ENCODE measurements at regions not wholly inside any gene's neighbourhood (a gene's known extent, or its start where the extent isn't known, plus 50 kb on each side); places are given as distances from the start of the nearest gene placed in this dataset.

- no peak for TF ChIP-seq PAWR (CRISPR knock-in tag; IDR thresholded peaks at IDR 0.05; ENCODE audit: borderline replicate concordance)
- no peak for TF ChIP-seq CAMTA2 (CRISPR knock-in tag; IDR thresholded peaks at IDR 0.05; ENCODE audit: borderline replicate concordance)
- TF ChIP-seq HDAC1 (CRISPR knock-in tag; IDR thresholded peaks at IDR 0.05): peak; percentile 76
- no peak for TF ChIP-seq CHD4 (IDR thresholded peaks at IDR 0.05; ENCODE audit: borderline replicate concordance, low read length)
- no peak for TF ChIP-seq ZBTB7B (CRISPR knock-in tag; IDR thresholded peaks at IDR 0.05)
- no peak for TF ChIP-seq NR2F2 (IDR thresholded peaks at IDR 0.05; ENCODE audit: borderline replicate concordance, low read depth)
- peak; percentile 96 for TF ChIP-seq HMG20B (CRISPR knock-in tag; conservative IDR thresholded peaks at IDR 0.05)
- TF ChIP-seq RFX5 (IDR thresholded peaks at IDR 0.05; ENCODE audit: low read depth, low read length): no peak
- TF ChIP-seq GMEB2 (CRISPR knock-in tag; IDR thresholded peaks at IDR 0.05; ENCODE audit: low read depth): no peak
- no peak for TF ChIP-seq ZNF354B (CRISPR knock-in tag; IDR thresholded peaks at IDR 0.05)
- no peak for TF ChIP-seq SRF (IDR thresholded peaks at IDR 0.05; ENCODE audit: low read depth, low read length)
- no peak for TF ChIP-seq ZNF547 (CRISPR knock-in tag; IDR thresholded peaks at IDR 0.05)
- TF ChIP-seq ZNF441 (CRISPR knock-in tag; IDR thresholded peaks at IDR 0.05; ENCODE audit: borderline replicate concordance): no peak
- TF ChIP-seq GRHL1 (CRISPR knock-in tag; conservative IDR thresholded peaks at IDR 0.05): no peak
- TF ChIP-seq ATF7 (IDR thresholded peaks at IDR 0.05): no peak
- TF ChIP-seq ATF7 (CRISPR knock-in tag; IDR thresholded peaks at IDR 0.05): no peak
- peak; percentile 39; the same call in 1 of the 2 replicates for TF ChIP-seq NCOA2 (CRISPR knock-in tag; IDR thresholded peaks at IDR 0.05)
- no peak for TF ChIP-seq ZNF597 (CRISPR knock-in tag; IDR thresholded peaks at IDR 0.05)
- TF ChIP-seq HOXA5 (CRISPR knock-in tag; IDR thresholded peaks at IDR 0.05): no peak
- TF ChIP-seq, protein P1, sequence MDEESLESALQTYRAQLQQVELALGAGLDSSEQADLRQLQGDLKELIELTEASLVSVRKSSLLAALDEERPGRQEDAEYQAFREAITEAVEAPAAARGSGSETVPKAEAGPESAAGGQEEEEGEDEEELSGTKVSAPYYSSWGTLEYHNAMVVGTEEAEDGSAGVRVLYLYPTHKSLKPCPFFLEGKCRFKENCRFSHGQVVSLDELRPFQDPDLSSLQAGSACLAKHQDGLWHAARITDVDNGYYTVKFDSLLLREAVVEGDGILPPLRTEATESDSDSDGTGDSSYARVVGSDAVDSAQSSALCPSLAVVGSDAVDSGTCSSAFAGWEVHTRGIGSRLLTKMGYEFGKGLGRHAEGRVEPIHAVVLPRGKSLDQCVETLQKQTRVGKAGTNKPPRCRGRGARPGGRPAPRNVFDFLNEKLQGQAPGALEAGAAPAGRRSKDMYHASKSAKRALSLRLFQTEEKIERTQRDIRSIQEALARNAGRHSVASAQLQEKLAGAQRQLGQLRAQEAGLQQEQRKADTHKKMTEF (CRISPR knock-in tag; IDR thresholded peaks at IDR 0.05): no peak; the same call in 1 of the 2 replicates
- no peak for TF ChIP-seq HNRNPH1 (optimal IDR thresholded peaks at IDR 0.05; ENCODE audit: low read depth, low read length)
- TF ChIP-seq SNAPC2 (CRISPR knock-in tag; IDR thresholded peaks at IDR 0.05): no peak
- TF ChIP-seq AGO1 (IDR thresholded peaks at IDR 0.05; ENCODE audit: low read depth, low read length, poor library complexity, severe bottlenecking): no peak
- TF ChIP-seq ETV6 (CRISPR knock-in tag; conservative IDR thresholded peaks at IDR 0.05): no peak
- no peak for TF ChIP-seq TIGD3 (CRISPR knock-in tag; IDR thresholded peaks at IDR 0.05; ENCODE audit: borderline replicate concordance)
Measured at GRCh38 chr1:116316373-116316772, 56.7 kb upstream of the ATP1A1 start (continued).
